ENCODE measurements at regions not wholly inside any gene's neighbourhood (a gene's known extent, or its start where the extent isn't known, plus 50 kb on each side); places are given as distances from the start of the nearest gene placed in this dataset.

DNA sequence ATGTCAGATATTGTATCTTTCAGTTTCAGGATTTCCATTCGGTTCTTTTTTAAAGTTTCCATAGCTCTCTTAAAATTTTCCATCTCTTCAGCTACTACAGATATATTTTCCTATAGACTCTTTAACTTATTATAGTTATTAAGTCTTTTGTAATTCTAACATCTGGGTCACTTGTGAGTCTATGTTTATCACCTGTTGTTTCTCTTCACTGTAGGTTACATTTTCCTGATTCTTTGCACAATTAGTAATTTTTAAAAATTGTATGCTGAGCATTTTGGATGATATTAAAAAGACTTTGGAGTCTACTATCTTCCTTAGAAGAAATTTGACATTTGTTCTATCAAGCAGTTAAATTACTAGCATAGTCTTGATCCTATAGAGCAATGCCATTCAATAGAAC is 140.7 kb downstream of the QRSL1 start:
- TF ChIP-seq POLR2A (IDR thresholded peaks at IDR 0.05), result no peak
- TF ChIP-seq POLR2AphosphoS5 (IDR thresholded peaks at IDR 0.05), result no peak
- TF ChIP-seq CTCF (IDR thresholded peaks at IDR 0.05), result no peak

All from prostate gland (tissue), 2 donors.